ENCODE measurements at regions not wholly inside any gene's neighbourhood (a gene's known extent, or its start where the extent isn't known, plus 50 kb on each side); places are given as distances from the start of the nearest gene placed in this dataset.
"Not testable (repeated sequence)": the region's sequence is repeated elsewhere in the genome, so short reads cannot be mapped to it uniquely, and the experiment has no call there.

GRCh38 chr10:109174526-109174925 lies 748.8 kb downstream of the XPNPEP1 start:
- DNase-seq = no peak

GRCh38 chr10:109173937-109174336 lies 749.4 kb downstream of the XPNPEP1 start:
- no peak for DNase-seq

- no peak for DNase-seq
These were observed 750.2 kb downstream of the XPNPEP1 start for GRCh38 chr10:109173121-109173520.

- DNase-seq = no peak
These were observed 756.4 kb downstream of the XPNPEP1 start for GRCh38 chr10:109166935-109167334.

GRCh38 chr10:109159351-109159750 lies 764.0 kb downstream of the XPNPEP1 start:
- DNase-seq = no peak

DNA sequence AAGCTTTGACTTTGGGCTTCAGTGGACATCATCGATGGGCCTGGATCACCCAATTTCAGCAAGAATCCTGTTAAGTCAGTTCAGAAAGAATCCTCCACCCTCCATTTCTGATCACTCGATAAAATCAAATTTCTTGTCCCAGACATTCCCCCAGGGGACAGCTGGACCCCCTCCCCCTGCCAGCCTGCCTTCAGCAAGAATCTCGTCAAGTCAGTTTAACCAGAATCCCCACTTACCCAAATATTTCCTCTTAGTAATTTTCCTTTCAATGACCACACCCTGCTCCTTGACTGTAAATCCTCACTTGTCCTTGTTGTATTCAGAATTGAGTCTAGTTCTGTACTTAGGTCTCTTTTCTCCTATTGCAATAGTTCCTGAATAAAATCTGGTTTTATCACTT lies 766.9 kb downstream of the XPNPEP1 start:
- DNase-seq = no peak

DNA sequence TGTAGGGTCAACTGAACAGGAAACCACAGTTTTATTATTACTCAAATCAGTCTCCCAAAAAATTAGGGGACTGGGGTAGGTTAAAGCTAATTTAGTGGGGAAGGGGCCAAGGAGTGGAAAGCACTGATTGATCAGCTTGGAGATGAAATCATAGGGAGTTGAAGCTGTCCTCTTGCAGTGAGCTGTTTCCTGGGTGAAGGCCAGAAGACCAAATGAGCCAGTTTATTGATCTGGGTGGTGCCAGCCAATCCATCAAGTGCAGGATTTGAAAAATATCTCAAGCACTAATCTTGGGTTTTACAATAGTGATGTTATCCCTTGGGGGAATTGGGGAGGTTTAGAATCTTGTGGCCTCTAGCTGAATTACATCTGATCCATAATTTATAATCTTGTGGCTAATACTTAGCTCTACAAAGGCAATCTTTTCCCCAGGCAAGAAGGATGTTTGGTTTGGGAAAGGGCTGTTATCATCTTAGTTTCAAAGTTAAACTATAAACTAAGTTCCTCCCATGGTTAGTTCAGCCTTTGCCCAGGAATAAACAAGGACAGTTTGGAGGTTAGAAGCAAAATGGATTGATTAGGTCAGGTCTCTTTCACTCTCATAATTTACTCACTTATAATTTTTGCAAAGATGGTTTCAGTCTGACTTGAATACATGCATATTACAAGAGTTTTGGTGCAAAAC lies 773.5 kb downstream of the XPNPEP1 start:
- DNase-seq = no peak

- DNase-seq = no peak
These were observed 795.9 kb downstream of the XPNPEP1 start for GRCh38 chr10:109127363-109127762.

- no peak for DNase-seq
These were observed 796.8 kb downstream of the XPNPEP1 start for GRCh38 chr10:109126541-109126940.

- no peak for DNase-seq
These were observed 797.3 kb downstream of the XPNPEP1 start for GRCh38 chr10:109126016-109126415.

GRCh38 chr10:109115179-109115578 lies 808.1 kb downstream of the XPNPEP1 start:
- DNase-seq = no peak

GRCh38 chr10:109114579-109114978 lies 808.7 kb downstream of the XPNPEP1 start:
- no peak for DNase-seq

- no peak for DNase-seq
These were observed 816.7 kb downstream of the XPNPEP1 start for GRCh38 chr10:109106604-109107003.

DNA sequence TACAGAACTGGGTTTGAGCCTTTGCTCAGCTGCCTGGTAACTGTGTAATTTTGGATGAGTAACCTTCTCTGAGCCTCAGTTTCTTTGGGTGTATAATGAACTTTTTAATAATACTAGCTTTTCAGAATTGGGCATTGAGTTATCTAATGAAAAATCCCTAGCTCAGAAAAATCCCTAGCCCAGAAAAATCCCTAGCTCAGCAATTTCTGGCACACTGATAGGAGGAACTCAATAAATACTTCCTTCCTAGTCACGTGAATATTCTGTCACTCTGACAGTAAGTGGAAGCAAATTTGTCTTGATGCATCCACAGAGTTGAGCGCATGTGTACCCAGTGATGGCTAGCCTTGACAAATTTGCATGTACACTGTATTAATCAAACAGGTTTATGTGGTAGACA lies 817.6 kb downstream of the XPNPEP1 start:
- DNase-seq = no peak

GRCh38 chr10:109104806-109105205 lies 818.5 kb downstream of the XPNPEP1 start:
- no peak for DNase-seq

GRCh38 chr10:109103278-109103677 lies 820.0 kb downstream of the XPNPEP1 start:
- no peak for DNase-seq

DNA sequence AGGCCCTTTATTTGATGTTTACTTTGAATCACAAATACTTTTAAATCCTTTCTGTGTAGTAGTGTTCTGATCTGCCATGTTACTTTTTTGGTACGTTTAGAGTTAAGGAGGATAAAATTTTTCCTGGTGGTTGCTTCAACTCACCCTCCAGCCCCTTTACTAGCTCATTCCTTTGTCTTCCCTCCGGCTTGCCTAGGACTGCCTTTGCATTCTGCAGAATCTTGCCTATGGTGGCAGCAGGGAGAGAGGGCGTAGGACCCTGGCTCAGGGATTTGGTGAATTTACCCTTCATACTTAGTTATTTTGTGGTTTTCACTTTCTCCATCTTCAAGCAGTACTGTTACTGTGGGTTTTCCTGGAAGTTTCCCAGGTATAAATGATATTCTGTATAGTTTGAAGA lies 833.5 kb downstream of the XPNPEP1 start:
- no peak for DNase-seq

DNA sequence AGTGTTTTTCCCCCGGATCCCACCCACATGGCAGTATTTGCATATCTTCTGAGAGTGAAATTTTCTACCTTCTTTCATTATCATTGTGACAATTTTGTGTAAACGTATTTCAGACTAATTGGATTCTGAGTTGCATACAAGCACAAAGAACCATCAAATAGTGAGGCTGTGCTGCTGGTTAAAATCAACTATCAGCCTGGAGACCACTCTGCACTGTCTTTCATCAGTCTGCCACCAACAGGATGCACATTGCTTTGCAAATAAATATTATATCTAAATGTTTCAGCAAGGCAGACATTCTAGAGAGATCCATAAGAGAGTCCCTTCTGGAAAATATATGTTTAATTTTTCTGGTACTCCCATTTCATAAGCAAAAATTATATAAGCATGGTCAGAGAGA lies 851.8 kb downstream of the XPNPEP1 start:
- DNase-seq = no peak

- no peak for DNase-seq
These were observed 852.8 kb downstream of the XPNPEP1 start for GRCh38 chr10:109070492-109070891.

DNA sequence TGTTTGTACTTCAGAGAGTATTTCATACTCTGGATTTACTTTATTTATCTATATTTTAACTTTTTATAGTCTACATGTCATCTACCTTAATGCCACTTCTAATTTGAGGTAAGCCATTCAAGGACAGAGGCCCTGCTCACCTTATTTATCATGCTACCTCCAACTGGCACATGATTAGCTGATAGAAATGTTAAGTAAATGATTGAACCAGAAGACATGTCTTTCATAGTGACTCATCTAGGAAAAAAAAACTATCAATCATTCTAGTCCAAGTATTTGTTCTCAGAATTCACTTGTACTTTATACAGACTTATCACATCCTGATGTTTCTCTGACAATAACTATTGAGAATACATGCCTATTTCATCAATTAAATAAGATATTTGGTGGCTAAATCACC lies 856.3 kb downstream of the XPNPEP1 start:
- no peak for DNase-seq

DNA sequence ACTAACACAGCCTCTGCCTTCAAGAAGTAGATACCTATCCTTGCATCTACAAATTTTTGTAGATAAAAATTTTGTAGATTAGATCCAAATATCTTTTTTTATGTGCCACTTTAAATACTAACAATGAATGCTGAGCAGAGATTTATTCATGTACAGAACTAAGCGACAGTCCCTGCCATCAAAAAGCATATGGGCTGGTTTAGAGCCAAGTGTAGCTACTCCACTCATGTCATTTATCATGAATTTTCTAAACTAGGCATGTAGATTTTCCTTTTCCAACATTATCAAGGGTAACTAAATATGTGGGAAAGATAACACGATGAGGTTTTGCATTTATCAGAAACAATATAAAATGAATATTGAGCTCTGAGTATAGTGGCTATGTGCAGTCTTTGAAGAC lies 857.5 kb downstream of the XPNPEP1 start:
- no peak for DNase-seq

DNA sequence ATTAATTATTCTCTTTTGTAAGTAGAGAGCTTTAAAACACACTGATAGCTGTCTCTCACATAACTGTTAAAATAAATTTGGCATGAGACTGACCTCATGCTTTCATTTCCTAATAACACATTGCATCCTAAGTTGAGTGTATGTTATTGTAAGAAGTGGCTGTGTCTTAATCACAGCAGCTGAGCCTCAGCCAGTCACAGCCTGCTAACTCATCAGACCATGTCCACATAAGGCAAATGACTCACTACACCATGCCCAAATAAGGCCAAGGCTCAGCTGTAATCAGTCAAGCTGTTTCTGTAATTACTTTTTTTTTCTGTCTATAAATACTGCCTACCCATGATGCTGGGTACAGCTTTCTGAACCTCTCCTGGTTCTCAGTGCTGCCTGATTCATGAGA lies 860.9 kb downstream of the XPNPEP1 start:
- DNase-seq = no peak

GRCh38 chr10:109055243-109055642 lies 868.1 kb downstream of the XPNPEP1 start:
- DNase-seq = no peak

GRCh38 chr10:109047856-109048255 lies 875.5 kb downstream of the XPNPEP1 start:
- DNase-seq = no peak

DNA sequence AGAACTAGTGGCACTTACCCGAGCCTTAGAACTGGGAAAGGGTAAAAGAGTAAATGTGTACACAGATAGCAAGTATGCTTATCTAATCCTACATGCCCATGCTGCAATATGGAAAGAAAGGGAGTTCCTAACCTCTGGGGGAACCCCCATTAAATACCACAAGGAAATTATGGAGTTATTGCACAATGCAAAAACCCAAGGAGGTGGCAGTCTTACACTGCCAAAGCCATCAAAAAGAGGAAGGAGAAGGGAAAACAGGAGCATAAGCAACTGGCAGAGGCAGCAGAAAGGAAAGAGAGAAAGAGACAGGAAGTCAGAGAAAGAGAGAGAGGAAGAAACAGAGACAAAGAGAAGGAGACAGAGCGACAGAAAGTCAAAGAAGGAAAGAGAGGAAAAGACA lies 876.9 kb downstream of the XPNPEP1 start:
- not testable (repeated sequence) for DNase-seq
